Activated CD8-positive, alpha-beta memory T cell treated with anti-CD3 and anti-CD28 coated beads for 36 hours (primary cell): ENCODE measurements at regions not wholly inside any gene's neighbourhood (a gene's known extent, or its start where the extent isn't known, plus 50 kb on each side); places are given as distances from the start of the nearest gene placed in this dataset.
"Not testable (repeated sequence)": the region's sequence is repeated elsewhere in the genome, so short reads cannot be mapped to it uniquely, and the experiment has no call there.

Source experiments
- CTCF ChIA-PET: fragments of 350-600 bp; sonication (Branson Sonifier 250); formaldehyde crosslinking; loops from one replicate; lab custom pipeline; 2021; ENCODE audit warnings: antibody characterized with exemption; lab: Charles Lee
- POLR2A ChIA-PET: fragments of 350-600 bp; sonication (Branson Sonifier 250); formaldehyde crosslinking; loops from one replicate; lab custom pipeline; 2021; ENCODE audit warnings: antibody characterized with exemption; lab: Charles Lee

GRCh38 chr9:78871452-78872331, 574.8 kb downstream of the PSAT1 start:
- CTCF ChIA-PET = no interaction called here
- POLR2A ChIA-PET = no interaction called here

DNA sequence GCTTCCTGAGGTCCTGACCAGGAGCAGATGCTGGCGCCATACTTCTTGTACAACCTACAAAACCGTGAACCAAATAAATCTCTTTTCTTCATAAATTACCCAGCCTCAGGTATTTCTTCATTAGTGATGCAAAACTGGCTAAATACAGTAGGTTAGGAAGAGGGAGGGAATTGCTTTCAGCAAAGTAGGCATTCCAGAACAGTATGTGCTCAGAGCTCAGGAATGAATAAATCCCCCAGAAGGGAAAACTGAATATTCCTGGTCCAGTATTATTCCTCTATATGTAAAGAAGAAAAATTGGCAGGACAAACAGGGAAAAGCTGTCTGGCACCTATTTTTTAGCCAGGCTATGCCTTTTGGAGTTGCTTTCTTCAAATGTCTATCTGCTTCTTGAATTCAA, 577.1 kb downstream of the PSAT1 start:
- POLR2A ChIA-PET = no interaction called here
- CTCF ChIA-PET = no interaction called here

DNA sequence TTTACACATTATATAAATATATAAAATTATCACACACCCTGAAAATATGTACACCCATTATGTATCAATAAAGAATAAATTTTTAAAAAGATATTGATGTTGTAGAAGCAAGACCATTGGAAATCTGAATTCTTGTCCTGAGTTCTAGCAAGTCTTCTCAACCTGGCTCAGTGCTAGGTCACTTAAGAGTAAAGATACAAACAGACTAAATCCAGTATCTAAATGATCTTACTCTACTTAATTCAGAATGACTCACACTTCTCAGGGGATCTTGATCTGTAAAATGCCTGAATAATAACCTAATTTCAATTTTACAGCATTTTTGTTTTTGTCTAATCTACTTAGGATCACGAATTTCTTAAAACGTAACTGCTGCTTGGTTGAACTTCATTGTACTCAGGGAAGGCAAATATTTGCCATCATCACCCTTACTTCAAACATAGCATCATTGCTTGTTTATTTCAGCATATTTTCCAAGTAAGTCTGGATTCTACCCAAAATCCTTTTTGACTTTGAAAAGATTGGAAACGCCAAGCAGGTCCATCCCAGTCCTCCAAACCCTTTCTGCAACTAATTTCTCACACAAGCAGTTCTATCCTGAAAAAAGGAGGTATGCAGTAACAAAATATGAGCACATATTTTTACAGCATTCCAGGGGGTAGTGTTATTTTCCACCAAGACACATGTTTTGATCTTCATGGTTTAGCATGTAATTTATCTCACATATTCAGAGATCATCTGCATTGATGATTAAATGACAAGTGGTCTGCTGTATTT, 582.6 kb downstream of the PSAT1 start:
- POLR2A ChIA-PET = no interaction called here
- CTCF ChIA-PET = no interaction called here

DNA sequence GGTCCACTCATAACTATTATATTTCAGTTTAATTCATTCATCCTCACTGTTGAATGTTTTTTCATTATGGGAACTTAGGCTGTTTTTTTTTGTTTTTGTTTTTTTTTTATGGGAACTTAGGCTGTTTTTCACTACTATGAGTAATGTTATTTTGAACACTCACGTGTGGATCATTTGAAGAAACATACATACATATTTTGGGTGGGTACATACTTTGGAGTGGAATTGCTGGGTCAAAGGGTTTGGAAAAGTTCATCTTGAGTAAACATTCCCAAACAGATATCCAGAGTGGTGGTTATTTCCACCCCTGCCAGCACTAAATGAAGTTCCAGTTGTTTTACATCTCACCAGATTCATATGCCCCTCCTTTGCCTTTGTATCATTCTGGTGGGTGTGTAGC, 584.4 kb downstream of the PSAT1 start:
- ChIA-PET CTCF (no interaction called here), POLR2A (no interaction called here)

GRCh38 chr9:78882481-78882880, 585.6 kb downstream of the PSAT1 start:
- ChIA-PET CTCF (no interaction called here), POLR2A (no interaction called here)

DNA sequence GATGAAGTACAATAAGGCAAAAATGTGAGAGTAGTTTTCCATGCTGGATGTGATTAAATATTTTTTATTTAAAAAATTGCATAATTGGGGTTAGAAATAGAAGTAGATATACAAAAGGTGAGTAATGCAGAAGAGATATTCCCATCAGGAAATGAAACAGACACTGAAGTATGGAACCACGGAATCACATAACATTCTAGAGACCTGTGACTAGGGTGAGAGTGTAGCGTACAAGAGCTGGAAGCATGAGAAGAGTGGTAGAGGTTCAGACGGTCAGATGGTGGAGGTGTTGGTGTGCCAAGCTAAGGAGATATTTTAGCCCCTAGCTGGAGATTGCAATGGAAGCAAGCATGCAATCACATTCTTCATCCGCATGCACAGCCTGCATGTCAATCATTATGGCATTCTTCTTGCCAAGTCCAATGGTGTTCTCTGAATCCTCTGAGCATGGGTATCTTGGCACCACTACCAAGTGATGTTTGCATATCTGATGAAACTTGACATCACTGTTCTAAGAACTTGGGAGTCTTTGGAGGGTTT, 587.8 kb downstream of the PSAT1 start:
- ChIA-PET CTCF (no interaction called here), POLR2A (no interaction called here)

GRCh38 chr9:78892182-78892581, 595.3 kb downstream of the PSAT1 start:
- ChIA-PET CTCF (no interaction called here), POLR2A (no interaction called here)

DNA sequence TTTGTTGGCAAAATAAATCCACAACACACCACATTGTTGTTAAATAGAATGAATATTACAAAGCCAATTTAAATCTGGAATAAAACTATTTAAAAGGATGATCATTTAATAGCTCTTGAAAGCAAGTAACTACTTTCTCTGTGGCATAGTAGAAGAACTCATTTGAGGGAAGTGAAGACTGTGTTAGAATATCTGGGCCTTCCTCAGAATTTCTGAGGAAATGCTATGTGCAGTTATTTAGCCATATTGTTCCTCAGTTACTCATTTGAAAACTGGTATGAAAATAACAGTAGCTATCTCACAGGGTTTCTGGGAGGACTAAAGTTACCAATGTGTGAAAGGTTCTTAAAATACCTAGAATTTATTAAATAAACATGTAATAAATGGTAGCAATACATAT, 595.8 kb downstream of the PSAT1 start:
- ChIA-PET POLR2A (no interaction called here), CTCF (no interaction called here)

- ChIA-PET POLR2A (no interaction called here), CTCF (no interaction called here)
Observed at GRCh38 chr9:78893774-78894401, 597.0 kb downstream of the PSAT1 start.

GRCh38 chr9:78896479-78896878, 599.6 kb downstream of the PSAT1 start:
- ChIA-PET CTCF (no interaction called here), POLR2A (no interaction called here)

- CTCF ChIA-PET = no interaction called here
- POLR2A ChIA-PET = no interaction called here
Observed at GRCh38 chr9:78898234-78898633, 601.3 kb downstream of the PSAT1 start.

GRCh38 chr9:78899006-78899405, 602.1 kb downstream of the PSAT1 start:
- ChIA-PET POLR2A (no interaction called here), CTCF (no interaction called here)

- ChIA-PET CTCF (no interaction called here), POLR2A (no interaction called here)
Observed at GRCh38 chr9:78900500-78900899, 603.6 kb downstream of the PSAT1 start.

- ChIA-PET CTCF (no interaction called here), POLR2A (no interaction called here)
Observed at GRCh38 chr9:78902051-78902450, 605.1 kb downstream of the PSAT1 start.

DNA sequence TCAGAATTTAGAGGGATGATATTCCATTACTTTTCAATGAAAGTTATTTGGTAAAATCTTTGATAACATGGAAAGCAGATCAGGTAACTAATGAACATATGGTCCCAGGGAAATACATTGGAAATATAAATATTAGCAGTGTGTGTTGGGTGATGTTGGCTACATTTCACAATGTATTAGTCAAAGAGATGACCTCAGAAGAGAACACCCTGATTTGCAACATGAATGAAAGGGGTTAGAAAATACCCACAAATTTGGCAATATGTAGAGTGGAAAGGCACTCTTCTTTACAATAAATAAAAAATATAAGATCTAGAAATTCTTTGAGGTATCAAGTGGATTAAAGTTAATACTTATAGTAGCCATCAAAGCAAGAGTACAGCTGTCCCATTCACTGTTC, 606.7 kb downstream of the PSAT1 start:
- CTCF ChIA-PET = no interaction called here
- POLR2A ChIA-PET = no interaction called here

DNA sequence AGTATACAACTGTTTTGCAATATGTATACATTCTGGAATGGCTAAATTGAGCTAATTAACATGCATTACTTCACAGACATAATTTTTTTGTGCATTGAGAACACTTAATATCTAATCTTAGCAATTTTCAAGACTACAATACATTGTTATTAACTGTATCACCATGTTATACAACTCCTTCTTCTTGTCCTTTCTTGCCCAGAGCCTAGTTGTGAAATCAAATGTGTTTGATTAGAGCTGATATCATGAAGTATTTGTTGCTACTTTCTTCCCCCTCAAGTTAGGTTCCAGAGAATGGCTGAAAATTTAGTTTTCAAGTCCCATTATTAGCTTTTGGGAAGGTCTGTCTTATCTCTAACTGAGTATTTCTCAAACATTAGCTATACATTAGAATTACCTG, 607.8 kb downstream of the PSAT1 start:
- CTCF ChIA-PET = no interaction called here
- POLR2A ChIA-PET = no interaction called here

GRCh38 chr9:78905387-78905786, 608.5 kb downstream of the PSAT1 start:
- POLR2A ChIA-PET = no interaction called here
- CTCF ChIA-PET = no interaction called here

- ChIA-PET CTCF (no interaction called here), POLR2A (no interaction called here)
Observed at GRCh38 chr9:78905986-78906755, 609.2 kb downstream of the PSAT1 start.

GRCh38 chr9:78909566-78909965, 612.6 kb downstream of the PSAT1 start:
- ChIA-PET CTCF (no interaction called here), POLR2A (no interaction called here)

DNA sequence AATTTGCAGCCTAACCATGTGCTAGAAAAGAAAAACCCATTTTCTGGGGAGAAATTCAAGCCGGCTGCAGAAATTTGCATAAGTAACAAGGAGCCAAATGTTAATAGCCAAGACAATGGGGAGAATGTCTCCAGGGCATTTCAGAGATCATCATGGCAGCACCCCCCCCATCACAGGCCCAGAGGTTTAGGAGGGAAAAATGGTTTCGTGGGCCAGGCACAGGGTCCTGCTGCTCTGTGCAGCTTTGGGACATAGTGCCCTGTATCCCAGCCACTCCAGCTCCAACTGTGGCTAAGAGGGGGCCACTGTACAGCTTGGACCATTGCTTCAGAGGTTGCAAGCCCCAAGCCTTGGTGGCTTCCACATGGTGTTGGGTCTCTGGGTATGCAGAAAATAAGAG, 620.0 kb downstream of the PSAT1 start:
- POLR2A ChIA-PET, CTCF ChIA-PET: not testable (repeated sequence)
